Naive thymus-derived CD4-positive, alpha-beta T cell (primary cell): ENCODE measurements at regions not wholly inside any gene's neighbourhood (a gene's known extent, or its start where the extent isn't known, plus 50 kb on each side); places are given as distances from the start of the nearest gene placed in this dataset.

Source experiments
- ATAC-seq: fragments of 150-1000 bp; cut with Tn5 transposase; 2 replicates; pipeline ENCODE4 v1.10.0; 2021; ENCODE audit warnings: mild to moderate bottlenecking, moderate library complexity
- CTCF ChIA-PET: fragments of 350-600 bp; sonication (Branson Sonifier 250); formaldehyde crosslinking; loops from one replicate; lab custom pipeline; 2021; ENCODE audit warnings: antibody characterized with exemption; lab: Charles Lee
- POLR2A ChIA-PET: fragments of 350-600 bp; sonication (Branson Sonifier 250); formaldehyde crosslinking; loops from one replicate; lab custom pipeline; 2021; ENCODE audit warnings: antibody characterized with exemption, inconsistent platforms; lab: Charles Lee
- DNase-seq, 9 donors: peaks; one replicate each; pipeline versions ENCODE4 v3.0.0 to v3.0.0-alpha.2; 2020 to 2022; ENCODE audit warnings: mixed read lengths in 1 of 9
- H3K27ac ChIP-seq: one replicate; pipeline ENCODE4 v1.7.0; 2013; ENCODE audit warnings: mild to moderate bottlenecking, low read depth, low read length, moderate library complexity
- H3K27me3 ChIP-seq, 2 donors: one replicate each; pipeline ENCODE4 v1.7.0; 2013; ENCODE audit warnings: low read length in 2 of 2, mild to moderate bottlenecking in 2 of 2, moderate library complexity in 2 of 2; ENCODE audit not compliant: control insufficient read depth in 2 of 2, insufficient read depth in 2 of 2
- H3K36me3 ChIP-seq, 3 experiments: 1 replicate in 2 of 3; 2 replicates in 1 of 3; pipeline ENCODE4 v1.7.0; 2013; ENCODE audit warnings: low read length in 3 of 3, mild to moderate bottlenecking in 3 of 3, moderate library complexity in 1 of 3; ENCODE audit not compliant: insufficient read depth in 3 of 3, control insufficient read depth in 2 of 3
- H3K4me1 ChIP-seq, 2 donors: one replicate each; pipeline ENCODE4 v1.7.0; 2013; ENCODE audit warnings: low read length in 2 of 2, mild to moderate bottlenecking in 2 of 2, moderate library complexity in 1 of 2; ENCODE audit not compliant: control insufficient read depth in 2 of 2, insufficient read depth in 2 of 2
- H3K4me3 ChIP-seq: 2 replicates; pipeline ENCODE4 v1.7.0; 2013; ENCODE audit warnings: mild to moderate bottlenecking, low read length
- H3K9me3 ChIP-seq, 3 experiments: 1 replicate in 2 of 3; 2 replicates in 1 of 3; pipeline ENCODE4 v1.7.0; 2013; ENCODE audit warnings: low read length in 3 of 3; ENCODE audit not compliant: control insufficient read depth in 2 of 3
- H3K27ac Mint-ChIP-seq, 9 donors: one replicate each; pipeline ENCODE4 v1.8.0; 2020 to 2022; ENCODE audit warnings: mixed read lengths in 9 of 9, mild to moderate bottlenecking in 8 of 9, moderate library complexity in 5 of 9, inconsistent platforms in 2 of 9
- H3K27me3 Mint-ChIP-seq, 5 donors: one replicate each; pipeline ENCODE4 v1.8.0; 2021 to 2022; ENCODE audit warnings: mixed read lengths in 5 of 5, mild to moderate bottlenecking in 1 of 5
- H3K36me3 Mint-ChIP-seq, 5 donors: one replicate each; pipeline ENCODE4 v1.8.0; 2020 to 2022; ENCODE audit warnings: mixed read lengths in 5 of 5, mild to moderate bottlenecking in 3 of 5, inconsistent platforms in 1 of 5
- H3K4me1 Mint-ChIP-seq, 7 donors: one replicate each; pipeline ENCODE4 v1.8.0; 2020 to 2022; ENCODE audit warnings: mixed read lengths in 7 of 7, mild to moderate bottlenecking in 3 of 7, inconsistent platforms in 1 of 7
- H3K4me3 Mint-ChIP-seq, 10 donors: one replicate each; pipeline ENCODE4 v1.8.0; 2020 to 2022; ENCODE audit warnings: mild to moderate bottlenecking in 10 of 10, mixed read lengths in 10 of 10, moderate library complexity in 6 of 10, inconsistent platforms in 2 of 10
- H3K9me3 Mint-ChIP-seq, 11 donors: one replicate each; pipeline ENCODE4 v1.8.0; 2020 to 2022; ENCODE audit warnings: mixed read lengths in 11 of 11, mild to moderate bottlenecking in 4 of 11, inconsistent platforms in 1 of 11, moderate library complexity in 1 of 11
- intact Hi-C, 2 donors: fragments of 100-400 bp; cut with micrococcal nuclease; formaldehyde crosslinking; loops; one replicate each; pipeline ENCODE4 v1.15.1; 2023

GRCh38 chr3:67846166-67846565 lies 191.8 kb upstream of the SUCLG2 start:
- DNase-seq: no peak
- Mint-ChIP-seq H3K27me3 (no peaks in the 10 kb centered on the region), H3K4me3 (no peak overlapping the region), H3K4me1 (no peaks in the 10 kb centered on the region), H3K36me3 (no peaks in the 10 kb centered on the region), H3K27ac (no peak overlapping the region), H3K9me3 (peaks cover 0 to 5% (median 0%) of the 10 kb centered on the region in 11 donors)
- no peaks in the 10 kb centered on the region for H3K9me3 ChIP-seq
- no peak for ATAC-seq
- no peak overlapping the region for H3K27ac ChIP-seq
- CTCF ChIA-PET: no interaction called here
- H3K27me3 ChIP-seq: no peaks in the 10 kb centered on the region
- no peak overlapping the region for H3K4me3 ChIP-seq
- POLR2A ChIA-PET: interaction anchor here (0.6 kb wide), 1 partner anchor 461 kb away, joined by 3 read pairs; no protein-coding TSS in a partner anchor
- H3K36me3 ChIP-seq: no peaks in the 10 kb centered on the region
- intact Hi-C loops: no loop called here
- no peaks in the 10 kb centered on the region for H3K4me1 ChIP-seq

- ATAC-seq (no peak), DNase-seq (no peak)
- H3K4me1 ChIP-seq: no peaks in the 10 kb centered on the region
- H3K4me3 ChIP-seq: no peak overlapping the region
- peaks cover 10 to 54% (median 27%) of the 10 kb centered on the region in 11 donors for H3K9me3 Mint-ChIP-seq
- H3K36me3 Mint-ChIP-seq: peaks cover 0 to 37% (median 19%) of the 10 kb centered on the region in 5 donors
- H3K27me3 Mint-ChIP-seq: peaks cover 0 to 18% (median 0%) of the 10 kb centered on the region in 5 donors
- no peak overlapping the region for H3K27ac Mint-ChIP-seq
- H3K4me3 Mint-ChIP-seq: no peak overlapping the region
- no peaks in the 10 kb centered on the region for H3K4me1 Mint-ChIP-seq
- no peak overlapping the region for H3K27ac ChIP-seq
- ChIA-PET CTCF (no interaction called here), POLR2A (no interaction called here)
- no peaks in the 10 kb centered on the region for H3K9me3 ChIP-seq
- intact Hi-C loops: no loop called here
- H3K27me3 ChIP-seq: no peaks in the 10 kb centered on the region
- H3K36me3 ChIP-seq: no peaks in the 10 kb centered on the region
Observed at GRCh38 chr3:67832817-67833216, 178.4 kb upstream of the SUCLG2 start.

- no peaks in the 10 kb centered on the region for H3K9me3 ChIP-seq
- Mint-ChIP-seq H3K27ac (no peak overlapping the region), H3K4me1 (no peaks in the 10 kb centered on the region), H3K36me3 (peaks cover 0 to 37% (median 19%) of the 10 kb centered on the region in 5 donors), H3K27me3 (peaks cover 0 to 18% (median 0%) of the 10 kb centered on the region in 5 donors), H3K4me3 (no peak overlapping the region), H3K9me3 (peaks cover 10 to 54% (median 26%) of the 10 kb centered on the region in 11 donors)
- H3K36me3 ChIP-seq: no peaks in the 10 kb centered on the region
- intact Hi-C loops: no loop called here
- DNase-seq (no peak), ATAC-seq (no peak)
- H3K4me1 ChIP-seq: no peaks in the 10 kb centered on the region
- ChIA-PET CTCF (no interaction called here), POLR2A (no interaction called here)
- no peak overlapping the region for H3K4me3 ChIP-seq
- no peak overlapping the region for H3K27ac ChIP-seq
- no peaks in the 10 kb centered on the region for H3K27me3 ChIP-seq
Observed at GRCh38 chr3:67831262-67831661, 176.8 kb upstream of the SUCLG2 start.

GRCh38 chr3:67828486-67829010 lies 174.1 kb upstream of the SUCLG2 start:
- no peaks in the 10 kb centered on the region for H3K36me3 ChIP-seq
- H3K4me1 Mint-ChIP-seq: no peaks in the 10 kb centered on the region
- no peaks in the 10 kb centered on the region for H3K4me1 ChIP-seq
- H3K4me3 Mint-ChIP-seq: no peak overlapping the region
- peaks cover 0 to 18% (median 0%) of the 10 kb centered on the region in 5 donors for H3K27me3 Mint-ChIP-seq
- H3K36me3 Mint-ChIP-seq: peaks cover 0 to 20% (median 14%) of the 10 kb centered on the region in 5 donors
- no peak overlapping the region for H3K27ac ChIP-seq
- DNase-seq: no peak
- H3K9me3 ChIP-seq: no peaks in the 10 kb centered on the region
- no peak overlapping the region for H3K27ac Mint-ChIP-seq
- CTCF ChIA-PET: no interaction called here
- no peaks in the 10 kb centered on the region for H3K27me3 ChIP-seq
- ATAC-seq: no peak
- H3K9me3 Mint-ChIP-seq: peaks cover 3 to 55% (median 17%) of the 10 kb centered on the region in 11 donors
- POLR2A ChIA-PET: no interaction called here
- H3K4me3 ChIP-seq: no peak overlapping the region
- intact Hi-C loops: no loop called here

- intact Hi-C loops: no loop called here
- no peak for DNase-seq
- no peak overlapping the region for H3K27ac ChIP-seq
- H3K9me3 ChIP-seq: no peaks in the 10 kb centered on the region
- no peak for ATAC-seq
- peak overlapping the region in 1 of 9 donors; percentile 18 for H3K27ac Mint-ChIP-seq
- H3K4me1 Mint-ChIP-seq: peaks cover 0 to 10% (median 0%) of the 10 kb centered on the region in 7 donors
- peaks cover 0 to 4% (median 4%) of the 10 kb centered on the region in 5 donors for H3K36me3 Mint-ChIP-seq
- H3K4me1 ChIP-seq: no peaks in the 10 kb centered on the region
- no peaks in the 10 kb centered on the region for H3K27me3 Mint-ChIP-seq
- no peak overlapping the region for H3K4me3 ChIP-seq
- H3K36me3 ChIP-seq: no peaks in the 10 kb centered on the region
- H3K9me3 Mint-ChIP-seq: peaks cover 0 to 18% (median 2%) of the 10 kb centered on the region in 11 donors
- POLR2A ChIA-PET: interaction anchor here (0.9 kb wide), 1 partner anchor 237 kb away, joined by 4 read pairs; no protein-coding TSS in a partner anchor
- no peak overlapping the region for H3K4me3 Mint-ChIP-seq
- CTCF ChIA-PET: interaction anchor here (0.7 to 0.9 kb wide), 3 partner anchors 18 to 854 kb away, joined by 3 read pairs; no protein-coding TSS in a partner anchor
- no peaks in the 10 kb centered on the region for H3K27me3 ChIP-seq
Observed at GRCh38 chr3:67821135-67821534, 166.7 kb upstream of the SUCLG2 start.

- ChIA-PET POLR2A (no interaction called here), CTCF (interaction anchor here (0.5 to 1.4 kb wide), 8 partner anchors 34 to 1607 kb away, joined by 3 to 7 read pairs (median 4); no protein-coding TSS in a partner anchor)
- Histone ChIP-seq H3K27ac (no peak overlapping the region), H3K36me3 (no peaks in the 10 kb centered on the region), H3K4me1 (no peaks in the 10 kb centered on the region), H3K9me3 (no peaks in the 10 kb centered on the region), H3K4me3 (no peak overlapping the region), H3K27me3 (no peaks in the 10 kb centered on the region)
- DNase-seq: peak in 5 of 9 donors; percentile 10 to 27 (median 21)
- no peak for ATAC-seq
- H3K4me3 Mint-ChIP-seq: no peak overlapping the region
- peaks cover 0 to 8% (median 0%) of the 10 kb centered on the region in 11 donors for H3K9me3 Mint-ChIP-seq
- intact Hi-C loops: loop anchor here (1.0 to 5.0 kb wide), 4 partner anchors 198 to 1057 kb away; no protein-coding TSS in a partner anchor
- peaks cover 0 to 10% (median 0%) of the 10 kb centered on the region in 7 donors for H3K4me1 Mint-ChIP-seq
- peak overlapping the region in 1 of 9 donors; percentile 3 for H3K27ac Mint-ChIP-seq
- H3K36me3 Mint-ChIP-seq: peaks cover 0 to 9% (median 0%) of the 10 kb centered on the region in 5 donors
- no peaks in the 10 kb centered on the region for H3K27me3 Mint-ChIP-seq
Observed at GRCh38 chr3:67819447-67819846, 165.0 kb upstream of the SUCLG2 start.
